ENCODE measurements at regions not wholly inside any gene's neighbourhood (a gene's known extent, or its start where the extent isn't known, plus 50 kb on each side); places are given as distances from the start of the nearest gene placed in this dataset.
"Not testable (repeated sequence)": the region's sequence is repeated elsewhere in the genome, so short reads cannot be mapped to it uniquely, and the experiment has no call there.

DNA sequence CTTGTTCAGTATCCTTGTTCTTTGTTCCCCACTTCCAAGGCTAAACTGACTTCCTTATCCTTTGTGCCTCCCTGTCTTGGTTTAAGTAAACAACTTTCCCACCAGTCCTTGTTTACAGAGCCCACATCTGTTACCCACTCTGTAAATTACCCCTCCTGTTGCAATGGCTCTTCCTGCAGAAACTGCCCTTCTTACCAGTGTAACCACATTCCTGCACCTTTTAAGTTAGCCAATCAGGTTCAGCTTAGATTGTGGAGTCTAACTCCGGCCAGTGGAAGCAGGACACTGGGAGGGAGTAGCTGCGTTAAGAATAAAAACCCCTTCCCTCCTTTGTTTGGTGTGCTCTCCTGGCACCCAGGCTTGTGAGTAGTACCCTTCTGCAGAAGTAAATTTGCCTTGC lies 360.9 kb downstream of the PRDM5 start:
- DNase-seq = no peak
- Mint-ChIP-seq H3K27ac (peak overlapping the region; percentile 70), H3K9me3 (peaks cover 30% of the 10 kb centered on the region), H3K27me3 (ENCODE audit: low read depth, poor library complexity) (no peaks in the 10 kb centered on the region), H3K4me1 (peaks cover 42% of the 10 kb centered on the region), H3K4me3 (peak overlapping the region; percentile 63), H3K36me3 (ENCODE audit: low read depth) (peaks cover 22% of the 10 kb centered on the region)
- TF ChIP-seq, protein P1, sequence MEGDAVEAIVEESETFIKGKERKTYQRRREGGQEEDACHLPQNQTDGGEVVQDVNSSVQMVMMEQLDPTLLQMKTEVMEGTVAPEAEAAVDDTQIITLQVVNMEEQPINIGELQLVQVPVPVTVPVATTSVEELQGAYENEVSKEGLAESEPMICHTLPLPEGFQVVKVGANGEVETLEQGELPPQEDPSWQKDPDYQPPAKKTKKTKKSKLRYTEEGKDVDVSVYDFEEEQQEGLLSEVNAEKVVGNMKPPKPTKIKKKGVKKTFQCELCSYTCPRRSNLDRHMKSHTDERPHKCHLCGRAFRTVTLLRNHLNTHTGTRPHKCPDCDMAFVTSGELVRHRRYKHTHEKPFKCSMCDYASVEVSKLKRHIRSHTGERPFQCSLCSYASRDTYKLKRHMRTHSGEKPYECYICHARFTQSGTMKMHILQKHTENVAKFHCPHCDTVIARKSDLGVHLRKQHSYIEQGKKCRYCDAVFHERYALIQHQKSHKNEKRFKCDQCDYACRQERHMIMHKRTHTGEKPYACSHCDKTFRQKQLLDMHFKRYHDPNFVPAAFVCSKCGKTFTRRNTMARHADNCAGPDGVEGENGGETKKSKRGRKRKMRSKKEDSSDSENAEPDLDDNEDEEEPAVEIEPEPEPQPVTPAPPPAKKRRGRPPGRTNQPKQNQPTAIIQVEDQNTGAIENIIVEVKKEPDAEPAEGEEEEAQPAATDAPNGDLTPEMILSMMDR (IDR thresholded peaks at IDR 0.05) = no peak

DNA sequence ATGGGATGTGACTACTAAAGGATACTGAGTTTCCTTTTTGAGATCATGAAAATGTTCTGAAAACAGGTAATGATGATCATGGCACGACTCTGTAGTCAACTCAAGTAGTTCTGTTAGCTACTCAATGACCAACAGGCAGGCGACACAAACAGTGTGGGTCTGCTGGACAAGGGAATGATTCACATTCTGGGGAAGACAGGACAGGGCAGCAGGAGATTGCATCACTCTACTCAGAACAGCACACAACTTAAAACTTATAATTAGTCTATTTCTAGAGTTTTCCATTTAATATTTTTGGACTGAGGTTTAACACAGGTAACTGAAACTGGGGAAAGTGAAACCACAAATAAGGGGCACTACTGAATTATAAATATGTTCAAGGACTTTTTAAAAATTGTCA lies 365.2 kb downstream of the PRDM5 start:
- peaks cover 25% of the 10 kb centered on the region for H3K9me3 Mint-ChIP-seq
- H3K27me3 Mint-ChIP-seq (ENCODE audit: low read depth, poor library complexity) = no peaks in the 10 kb centered on the region
- no peak for DNase-seq
- H3K27ac Mint-ChIP-seq = no peak overlapping the region
- H3K4me1 Mint-ChIP-seq = peaks cover 36% of the 10 kb centered on the region
- peaks cover 26% of the 10 kb centered on the region for H3K36me3 Mint-ChIP-seq (ENCODE audit: low read depth)
- TF ChIP-seq, protein P1 (IDR thresholded peaks at IDR 0.05) = no peak
- H3K4me3 Mint-ChIP-seq = no peak overlapping the region

DNA sequence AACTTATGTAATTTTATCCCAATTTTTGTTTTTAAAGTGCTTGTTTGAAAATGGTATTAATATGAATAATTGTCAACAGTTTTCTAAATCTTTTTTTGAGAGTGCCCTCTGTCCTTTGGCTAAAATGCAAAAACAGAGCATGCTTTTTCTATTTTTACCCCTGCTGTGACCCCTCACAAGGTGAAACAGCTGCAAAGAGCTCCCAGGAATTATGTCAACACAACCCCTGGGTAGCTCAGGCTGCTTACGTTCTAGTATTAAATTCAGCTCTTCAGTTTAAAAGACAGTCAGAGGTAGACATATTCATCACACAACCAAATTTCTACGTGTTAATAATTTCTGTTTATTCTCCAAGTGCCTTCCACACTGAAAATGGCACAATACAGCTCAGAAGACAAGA lies 367.5 kb downstream of the PRDM5 start:
- peaks cover 19% of the 10 kb centered on the region for H3K4me1 Mint-ChIP-seq
- no peak for DNase-seq
- no peak overlapping the region for H3K4me3 Mint-ChIP-seq
- peaks cover 16% of the 10 kb centered on the region for H3K36me3 Mint-ChIP-seq (ENCODE audit: low read depth)
- peak overlapping the region; percentile 83 for H3K27ac Mint-ChIP-seq
- H3K9me3 Mint-ChIP-seq = peaks cover 18% of the 10 kb centered on the region
- no peaks in the 10 kb centered on the region for H3K27me3 Mint-ChIP-seq (ENCODE audit: low read depth, poor library complexity)
- TF ChIP-seq, protein P1 (IDR thresholded peaks at IDR 0.05) = no peak

DNA sequence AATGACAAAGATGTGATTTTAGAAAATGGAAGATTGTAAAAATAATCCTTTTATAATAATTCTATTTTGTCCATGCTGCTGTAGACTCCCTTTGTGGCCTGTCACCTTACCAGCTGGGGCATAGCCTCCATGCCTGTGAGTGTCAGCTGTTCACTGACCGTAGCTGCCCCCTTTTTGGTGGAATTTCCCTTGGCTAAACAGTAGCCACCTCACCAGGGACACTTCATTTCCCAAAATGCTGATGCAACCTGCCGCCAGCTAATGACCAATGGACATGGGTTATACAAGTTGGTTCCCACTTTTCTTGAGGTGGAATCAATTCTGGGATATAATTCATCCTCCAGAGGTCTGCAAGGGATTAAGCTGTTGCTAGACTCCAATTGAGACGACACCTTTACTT lies 368.4 kb downstream of the PRDM5 start:
- TF ChIP-seq, protein P1 (IDR thresholded peaks at IDR 0.05) = no peak
- peaks cover 26% of the 10 kb centered on the region for H3K9me3 Mint-ChIP-seq
- H3K4me3 Mint-ChIP-seq = no peak overlapping the region
- no peak overlapping the region for H3K27ac Mint-ChIP-seq
- H3K4me1 Mint-ChIP-seq = peaks cover 27% of the 10 kb centered on the region
- no peak for DNase-seq
- no peaks in the 10 kb centered on the region for H3K27me3 Mint-ChIP-seq (ENCODE audit: low read depth, poor library complexity)
- H3K36me3 Mint-ChIP-seq (ENCODE audit: low read depth) = peaks cover 22% of the 10 kb centered on the region

DNA sequence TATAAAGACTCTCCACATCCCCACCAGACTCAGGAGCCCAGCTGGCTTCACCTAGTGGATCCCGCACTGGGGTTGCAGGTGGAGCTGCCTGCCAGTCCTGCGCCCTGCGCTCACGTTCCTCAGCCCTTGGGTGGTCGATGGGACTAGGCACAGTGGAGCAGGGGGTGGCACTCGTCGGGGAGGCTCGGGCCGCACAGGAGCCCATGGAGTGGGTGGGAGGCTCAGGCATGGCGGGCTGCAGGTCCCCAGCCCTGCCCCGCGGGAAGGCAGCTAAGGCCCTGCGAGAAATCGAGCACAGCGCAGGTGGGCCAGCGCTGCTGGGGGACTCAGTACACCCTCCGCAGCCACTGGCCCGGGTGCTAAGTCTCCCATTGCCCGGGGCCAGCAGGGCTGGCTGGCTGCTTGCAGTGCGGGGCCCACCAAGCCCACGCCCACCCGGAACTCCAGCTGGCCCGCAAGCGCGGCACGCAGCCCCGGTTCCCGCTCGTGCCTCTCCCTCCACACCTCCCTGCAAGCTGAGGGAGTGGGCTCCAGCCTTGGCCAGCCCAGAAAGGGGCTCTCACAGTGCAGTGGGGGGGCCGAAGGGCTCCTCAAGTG lies 371.8 kb downstream of the PRDM5 start:
- Mint-ChIP-seq H3K9me3 (peaks cover 50% of the 10 kb centered on the region), H3K36me3 (ENCODE audit: low read depth) (peaks cover 47% of the 10 kb centered on the region), H3K4me1 (peaks cover 32% of the 10 kb centered on the region)
- not testable (repeated sequence) for H3K4me3 Mint-ChIP-seq; H3K27me3 Mint-ChIP-seq (ENCODE audit: low read depth, poor library complexity); DNase-seq; H3K27ac Mint-ChIP-seq

DNA sequence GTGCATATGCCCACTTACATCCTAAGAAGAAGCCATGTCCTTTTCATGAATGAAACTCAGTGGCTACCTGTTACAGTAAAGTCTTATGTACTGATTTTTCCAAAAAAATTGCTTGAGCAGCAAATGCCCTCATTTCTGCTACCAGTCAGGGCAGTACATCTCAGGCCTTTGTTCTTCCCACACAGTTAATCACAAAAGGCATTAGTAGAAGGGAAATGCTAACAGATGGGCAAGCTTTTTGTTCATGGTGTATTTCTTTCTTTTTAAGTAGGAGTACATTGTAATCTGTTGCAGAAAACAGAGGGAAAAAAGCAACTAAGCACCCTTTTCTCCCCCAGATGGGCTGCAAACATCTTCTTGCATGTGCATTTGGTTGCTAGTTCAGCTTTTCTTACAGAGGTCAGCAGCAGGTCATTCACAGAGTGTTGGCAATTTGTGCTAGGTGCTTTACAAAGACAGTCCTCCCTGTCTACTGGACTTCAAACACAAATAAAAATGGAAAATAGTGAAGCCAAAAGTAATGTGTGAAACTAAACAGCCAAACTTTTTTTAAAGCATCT lies 373.4 kb downstream of the PRDM5 start:
- H3K4me3 Mint-ChIP-seq = no peak overlapping the region
- no peak for DNase-seq
- TF ChIP-seq, protein P1 (IDR thresholded peaks at IDR 0.05) = no peak
- peaks cover 21% of the 10 kb centered on the region for H3K4me1 Mint-ChIP-seq
- H3K27me3 Mint-ChIP-seq (ENCODE audit: low read depth, poor library complexity) = no peaks in the 10 kb centered on the region
- H3K36me3 Mint-ChIP-seq (ENCODE audit: low read depth) = peaks cover 52% of the 10 kb centered on the region
- peak overlapping the region; percentile 36 for H3K27ac Mint-ChIP-seq
- peaks cover 54% of the 10 kb centered on the region for H3K9me3 Mint-ChIP-seq
